Cardiac fibroblast (primary cell): ENCODE measurements at regions not wholly inside any gene's neighbourhood (a gene's known extent, or its start where the extent isn't known, plus 50 kb on each side); places are given as distances from the start of the nearest gene placed in this dataset.

Experiments
- DNase-seq, 2 donors: peaks; one replicate each; pipeline versions ENCODE4 v3.0.0 to v3.0.0-alpha.2; 2010; ENCODE audit warnings: low read depth in 2 of 2
- H3K4me3 ChIP-seq, 2 donors: replicated peaks in 1 of 2; 1 replicate in 1 of 2; 2 replicates in 1 of 2; pipeline ENCODE4 v1.5.1; 2011; ENCODE audit warnings: low read depth in 2 of 2, low read length in 2 of 2, mild to moderate bottlenecking in 2 of 2, moderate library complexity in 1 of 2
- CTCF ChIP-seq: IDR thresholded peaks from one replicate; pipeline ENCODE4 v1.5.1; 2011; ENCODE audit warnings: low read depth, mild to moderate bottlenecking, low read length, inconsistent platforms

- DNase-seq, result no peak
- no peak for TF ChIP-seq CTCF
- no peak overlapping the region for H3K4me3 ChIP-seq
These were observed 155.0 kb upstream of the RPS6KA3 start for GRCh38 chrX:20421697-20422096.

- no peak overlapping the region for H3K4me3 ChIP-seq
- peak in 1 of 2 donors; percentile 38 for DNase-seq
These were observed 154.6 kb upstream of the RPS6KA3 start for GRCh38 chrX:20421275-20421674.

GRCh38 chrX:20420058-20420457, 153.3 kb upstream of the RPS6KA3 start:
- no peak overlapping the region for H3K4me3 ChIP-seq
- no peak for DNase-seq
- TF ChIP-seq CTCF, result no peak

More at GRCh38 chrX:20421275-20421674, 154.6 kb upstream of the RPS6KA3 start:
- TF ChIP-seq CTCF, result no peak

- no peak for DNase-seq
- TF ChIP-seq CTCF, result no peak
These were observed 151.9 kb upstream of the RPS6KA3 start for GRCh38 chrX:20418379-20419150.

GRCh38 chrX:20414762-20415445, 148.2 kb upstream of the RPS6KA3 start:
- no peak overlapping the region for H3K4me3 ChIP-seq
- DNase-seq, result no peak
- no peak for TF ChIP-seq CTCF

More at GRCh38 chrX:20418379-20419150, 151.9 kb upstream of the RPS6KA3 start:
- no peak overlapping the region for H3K4me3 ChIP-seq

GRCh38 chrX:20414066-20414465, 147.4 kb upstream of the RPS6KA3 start:
- no peak for TF ChIP-seq CTCF
- no peak overlapping the region for H3K4me3 ChIP-seq
- no peak for DNase-seq
